ENCODE measurements at regions not wholly inside any gene's neighbourhood (a gene's known extent, or its start where the extent isn't known, plus 50 kb on each side); places are given as distances from the start of the nearest gene placed in this dataset.

- FAIRE-seq, result no peak
Measured at GRCh38 chr14:85079842-85080730, 449.9 kb upstream of the FLRT2 start.

- FAIRE-seq, result no peak
Measured at GRCh38 chr14:85084344-85084743, 445.6 kb upstream of the FLRT2 start.

- FAIRE-seq, result no peak
Measured at GRCh38 chr14:85085981-85086380, 444.0 kb upstream of the FLRT2 start.

- FAIRE-seq, result no peak
Measured at GRCh38 chr14:85087201-85087600, 442.7 kb upstream of the FLRT2 start.

GRCh38 chr14:85088192-85088591 lies 441.8 kb upstream of the FLRT2 start:
- FAIRE-seq, result no peak

GRCh38 chr14:85090681-85091080 lies 439.3 kb upstream of the FLRT2 start:
- FAIRE-seq, result no peak

- FAIRE-seq, result no peak
Measured at GRCh38 chr14:85093631-85094330, 436.2 kb upstream of the FLRT2 start.

- FAIRE-seq, result no peak
Measured at GRCh38 chr14:85102591-85102990, 427.4 kb upstream of the FLRT2 start.

GRCh38 chr14:85106506-85106905 lies 423.4 kb upstream of the FLRT2 start:
- FAIRE-seq, result no peak

- no peak for FAIRE-seq
Measured at GRCh38 chr14:85112762-85113161, 417.2 kb upstream of the FLRT2 start.

- FAIRE-seq, result no peak
Measured at GRCh38 chr14:85115921-85116320, 414.0 kb upstream of the FLRT2 start.

GRCh38 chr14:85118274-85118673 lies 411.7 kb upstream of the FLRT2 start:
- FAIRE-seq, result no peak

- no peak for FAIRE-seq
Measured at GRCh38 chr14:85122690-85123089, 407.3 kb upstream of the FLRT2 start.

GRCh38 chr14:85123755-85124154 lies 406.2 kb upstream of the FLRT2 start:
- FAIRE-seq, result no peak

- FAIRE-seq, result no peak
Measured at GRCh38 chr14:85124631-85125290, 405.2 kb upstream of the FLRT2 start.

GRCh38 chr14:85125291-85125670 lies 404.7 kb upstream of the FLRT2 start:
- FAIRE-seq, result no peak

GRCh38 chr14:85129921-85130320 lies 400.0 kb upstream of the FLRT2 start:
- no peak for FAIRE-seq

- FAIRE-seq, result no peak
Measured at GRCh38 chr14:85131226-85131922, 398.6 kb upstream of the FLRT2 start.

- no peak for FAIRE-seq
Measured at GRCh38 chr14:85142982-85143381, 387.0 kb upstream of the FLRT2 start.

GRCh38 chr14:85146779-85147178 lies 383.2 kb upstream of the FLRT2 start:
- FAIRE-seq, result no peak

GRCh38 chr14:85150166-85150565 lies 379.8 kb upstream of the FLRT2 start:
- no peak for FAIRE-seq

GRCh38 chr14:85154714-85155113 lies 375.2 kb upstream of the FLRT2 start:
- no peak for FAIRE-seq

GRCh38 chr14:85156319-85156718 lies 373.6 kb upstream of the FLRT2 start:
- FAIRE-seq, result no peak
